NCI-H2196 treated with DMSO at 0.1 percent for 48 hours (cell line): ENCODE measurements at regions not wholly inside any gene's neighbourhood (a gene's known extent, or its start where the extent isn't known, plus 50 kb on each side); places are given as distances from the start of the nearest gene placed in this dataset.
"Not testable (repeated sequence)": the region's sequence is repeated elsewhere in the genome, so short reads cannot be mapped to it uniquely, and the experiment has no call there.

Experiments used
- DNase-seq: peaks from one replicate; lab custom pipeline; 2025; ENCODE audit not compliant: unreplicated experiment; lab: John Stamatoyannopoulos, UW

GRCh38 chr9:106779796-106780195 is 83.2 kb upstream of the ZNF462 start:
- no peak for DNase-seq

DNA sequence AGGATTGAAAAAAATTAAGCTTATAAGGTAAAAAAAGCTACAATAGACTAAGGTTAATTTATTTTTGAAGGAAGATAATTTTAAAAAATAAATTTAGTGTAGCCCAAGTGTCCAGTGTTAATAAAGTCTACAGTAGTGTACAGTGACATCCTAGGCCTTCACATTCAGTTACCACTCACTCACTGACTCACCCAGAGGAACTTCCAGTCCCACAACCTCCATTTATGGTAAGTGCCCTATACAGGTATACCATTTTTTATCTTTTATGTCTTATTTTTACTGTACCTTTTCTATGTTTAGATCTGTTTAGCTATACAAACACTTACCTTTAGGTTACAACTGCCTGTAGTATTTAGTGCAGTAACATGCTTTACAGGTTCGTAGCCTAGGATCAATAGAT is 79.8 kb upstream of the ZNF462 start:
- no peak for DNase-seq

- no peak for DNase-seq
Measured at GRCh38 chr9:106784076-106784475, 78.9 kb upstream of the ZNF462 start.

DNA sequence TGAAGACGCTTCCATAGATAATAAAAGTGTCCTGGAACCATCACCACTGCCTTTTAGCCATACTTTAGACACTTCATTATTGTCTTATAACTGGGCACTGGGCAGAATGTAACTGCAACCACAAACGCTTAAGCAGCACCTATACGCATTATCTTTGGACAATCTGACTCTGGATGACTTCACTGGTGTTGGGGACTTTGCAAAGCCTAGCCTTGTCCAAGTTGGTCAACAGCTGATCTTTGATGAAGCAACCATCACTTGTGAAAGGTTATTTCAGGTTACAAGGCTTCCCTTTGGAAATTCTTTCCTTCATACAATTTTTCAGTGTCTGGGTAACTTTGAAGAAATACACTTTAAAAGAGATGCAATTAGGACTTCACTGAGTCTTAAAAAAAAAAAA is 77.8 kb upstream of the ZNF462 start:
- no peak for DNase-seq

- DNase-seq = not testable (repeated sequence)
Measured at GRCh38 chr9:106788021-106788420, 74.9 kb upstream of the ZNF462 start.

DNA sequence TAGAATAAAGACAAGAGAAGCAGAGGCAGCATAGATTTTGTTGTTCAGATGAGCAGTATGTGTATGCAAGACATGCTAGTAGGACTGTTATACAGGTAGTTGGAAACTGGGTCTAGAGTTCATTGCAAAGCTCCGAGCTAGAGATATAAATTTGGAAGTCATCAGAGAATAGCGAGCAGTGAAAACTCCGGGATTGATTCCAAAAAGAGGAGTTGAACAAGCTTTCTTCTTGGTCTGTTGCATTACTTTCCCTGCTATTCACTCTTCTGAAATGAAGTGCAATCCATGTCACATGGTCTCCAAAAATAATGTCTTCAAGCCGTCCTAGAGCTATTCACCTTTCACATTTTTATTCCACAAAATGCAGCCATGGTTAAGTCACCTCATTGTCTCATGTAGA is 67.9 kb upstream of the ZNF462 start:
- DNase-seq = no peak

GRCh38 chr9:106796771-106797170 is 66.2 kb upstream of the ZNF462 start:
- DNase-seq = no peak

GRCh38 chr9:106797299-106797698 is 65.7 kb upstream of the ZNF462 start:
- DNase-seq = no peak

DNA sequence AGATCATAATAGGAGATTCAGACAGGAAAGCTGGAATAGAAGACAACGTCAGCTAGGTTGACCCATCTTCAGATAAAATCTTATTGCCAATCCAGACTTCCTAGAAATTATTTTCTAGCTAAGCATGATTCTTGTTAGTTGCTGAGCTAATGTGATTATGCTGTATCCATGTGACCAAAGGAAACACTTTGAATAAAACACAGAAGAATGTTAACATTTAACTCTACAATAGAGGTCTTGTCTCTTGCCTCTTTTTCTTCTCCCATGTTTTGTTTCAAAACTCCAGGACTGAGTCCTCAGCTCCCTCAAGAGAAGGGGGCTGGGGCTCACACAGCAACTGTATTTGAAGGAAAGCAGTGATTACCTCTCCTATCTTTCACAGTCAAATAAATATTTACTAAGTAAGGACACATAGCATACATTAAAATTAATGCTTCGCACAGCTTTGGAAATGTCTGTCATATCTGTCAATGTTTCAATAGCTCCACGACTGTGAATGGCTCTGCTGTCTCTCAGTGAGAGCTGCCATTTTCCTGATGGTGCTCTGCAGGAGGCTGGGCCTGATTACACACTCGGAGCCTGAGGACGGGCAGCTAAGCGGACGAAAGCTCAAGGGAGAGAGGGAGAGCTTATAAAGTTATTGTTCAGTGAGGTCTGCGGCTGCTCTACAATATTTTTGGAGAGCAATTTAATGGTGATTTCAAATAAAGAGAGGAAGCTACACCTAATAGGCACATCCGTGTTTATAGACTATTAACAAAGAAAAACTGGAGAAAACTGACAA is 64.8 kb upstream of the ZNF462 start:
- DNase-seq = no peak

DNA sequence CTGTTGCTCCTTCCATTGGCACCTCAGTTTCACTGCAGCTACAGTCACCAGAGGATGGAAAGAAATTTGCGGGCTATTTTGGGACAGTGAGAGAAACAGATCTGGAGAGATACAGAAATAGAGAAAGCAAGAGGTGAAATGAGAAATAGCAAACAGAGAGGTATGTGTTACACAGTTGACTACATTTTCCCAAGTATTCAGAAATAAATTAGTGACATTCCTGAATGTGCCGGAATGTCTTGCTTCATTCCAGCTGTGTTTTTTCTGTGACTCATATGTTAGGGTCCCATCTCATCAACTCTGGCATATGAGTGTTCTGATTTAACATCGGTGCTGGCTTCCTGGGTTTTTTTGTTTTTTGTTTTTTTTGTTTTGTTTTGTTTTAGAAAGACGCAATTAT is 63.8 kb upstream of the ZNF462 start:
- DNase-seq = no peak

DNA sequence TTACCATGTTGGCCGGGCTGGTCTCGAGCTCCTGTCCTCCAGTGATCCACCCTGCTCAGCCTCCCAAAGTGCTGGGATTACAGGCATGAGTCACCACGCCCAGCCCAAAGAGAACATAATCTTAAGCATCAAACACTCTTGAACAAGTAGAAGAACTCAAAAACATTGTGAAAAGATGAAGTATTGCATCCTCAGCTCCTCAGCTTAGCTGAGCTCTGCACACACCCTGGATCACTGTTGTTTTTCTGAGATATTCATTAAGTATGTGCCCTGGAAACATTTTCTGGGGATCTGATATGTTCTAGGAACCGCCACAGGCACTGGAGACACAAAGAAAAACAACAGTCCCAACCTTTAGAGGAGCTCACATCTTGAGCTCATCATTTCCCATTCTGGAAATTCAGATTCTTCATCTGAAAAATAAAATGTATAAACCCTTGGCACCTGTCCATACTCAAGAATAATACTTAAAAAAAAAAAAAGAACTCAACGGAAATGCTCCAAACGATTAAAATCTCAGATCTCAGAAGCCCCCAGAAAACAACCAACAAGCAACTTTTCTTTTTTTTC is 62.2 kb upstream of the ZNF462 start:
- no peak for DNase-seq

DNA sequence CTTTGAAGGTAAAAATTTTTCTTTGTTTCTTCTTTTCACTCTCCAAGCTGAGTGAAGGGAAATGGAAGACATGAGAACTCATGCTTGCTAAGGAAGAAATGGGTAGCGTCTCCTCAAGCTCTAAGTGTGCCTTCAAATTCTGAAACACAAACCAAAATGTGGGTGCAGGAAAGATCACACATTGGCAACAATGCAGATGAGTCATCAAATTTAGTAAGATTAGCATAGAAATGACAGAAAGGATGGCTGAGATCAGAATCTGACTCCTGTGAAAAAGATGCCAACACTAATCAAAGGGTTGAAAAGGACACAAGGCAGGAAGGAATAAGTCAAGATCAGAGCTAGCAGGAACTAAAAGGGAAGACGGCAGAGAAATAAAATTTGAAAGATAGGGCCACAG is 61.1 kb upstream of the ZNF462 start:
- DNase-seq = no peak
